SK-N-SH treated with all-trans-retinoic acid at 6 μM for 48 hours (cell line): ENCODE measurements at regions not wholly inside any gene's neighbourhood (a gene's known extent, or its start where the extent isn't known, plus 50 kb on each side); places are given as distances from the start of the nearest gene placed in this dataset.

Experiments used
- ATAC-seq: fragments of 200-7000 bp; cut with Tn5 transposase; 3 replicates; pipeline ENCODE4 v1.9.1; 2020; ENCODE audit warnings: mild to moderate bottlenecking, moderate library complexity
- ARNTL ChIP-seq: fragments of 450-650 bp; formaldehyde crosslinking; IDR thresholded peaks from 2 replicates; pipeline ENCODE4 v1.5.0; 2020; ENCODE audit warnings: low read depth, mild to moderate bottlenecking, moderate library complexity, borderline replicate concordance
- BACH2 ChIP-seq: fragments of 250-450 bp; sonication (Bioruptor Pico); IDR thresholded peaks from 2 replicates; pipeline ENCODE4 v1.9.0; 2021; ENCODE audit warnings: mild to moderate bottlenecking, borderline replicate concordance
- CSDC2 ChIP-seq: fragments of 250-450 bp; sonication (Bioruptor Pico); IDR thresholded peaks from 2 replicates; pipeline ENCODE4 v1.5.0; 2020; ENCODE audit warnings: mild to moderate bottlenecking, moderate library complexity
- ESRRG ChIP-seq: fragments of 250-450 bp; sonication (Bioruptor Pico); IDR thresholded peaks from 2 replicates; pipeline ENCODE4 v1.6.1; 2021; ENCODE audit warnings: mild to moderate bottlenecking
- GLIS3 ChIP-seq: fragments of 250-450 bp; sonication (Bioruptor Pico); IDR thresholded peaks from 2 replicates; pipeline ENCODE4 v1.5.0; 2020; ENCODE audit warnings: mild to moderate bottlenecking, moderate library complexity
- ISL1 ChIP-seq: fragments of 250-450 bp; sonication (Bioruptor Pico); IDR thresholded peaks from 2 replicates; pipeline ENCODE4 v2.1.2; 2022; ENCODE audit warnings: mild to moderate bottlenecking, moderate library complexity
- OSR1 ChIP-seq: fragments of 250-450 bp; sonication (Bioruptor Pico); IDR thresholded peaks from 2 replicates; pipeline ENCODE4 v1.8.0; 2022; ENCODE audit warnings: moderate library complexity, mild to moderate bottlenecking, inconsistent platforms
- PPARA ChIP-seq: fragments of 250-450 bp; sonication (Bioruptor Pico); IDR thresholded peaks from 2 replicates; pipeline ENCODE4 v1.5.0; 2020; ENCODE audit warnings: mild to moderate bottlenecking, borderline replicate concordance
- RARB ChIP-seq: fragments of 250-450 bp; sonication (Bioruptor Pico); IDR thresholded peaks from 2 replicates; pipeline ENCODE4 v1.8.0; 2021; ENCODE audit warnings: mild to moderate bottlenecking, moderate library complexity
- SNAI2 ChIP-seq: fragments of 250-450 bp; sonication (Bioruptor Pico); IDR thresholded peaks from 2 replicates; pipeline ENCODE4 v1.5.0; 2020; ENCODE audit warnings: mild to moderate bottlenecking, moderate library complexity
- TCF4 ChIP-seq: fragments of 250-450 bp; sonication (Bioruptor Pico); IDR thresholded peaks from 2 replicates; pipeline ENCODE4 v1.8.0; 2021; ENCODE audit warnings: mild to moderate bottlenecking, moderate library complexity, borderline replicate concordance
- TOX ChIP-seq: fragments of 250-450 bp; sonication (Bioruptor Pico); IDR thresholded peaks from 2 replicates; pipeline ENCODE4 v1.8.0; 2021; ENCODE audit warnings: mild to moderate bottlenecking, moderate library complexity, borderline replicate concordance
- ZC3H10 ChIP-seq: fragments of 250-450 bp; sonication (Bioruptor Pico); IDR thresholded peaks from 2 replicates; pipeline ENCODE4 v1.5.1; 2021; ENCODE audit warnings: mild to moderate bottlenecking, moderate library complexity
- ZFP3 ChIP-seq: fragments of 250-450 bp; sonication (Bioruptor Pico); IDR thresholded peaks from 2 replicates; pipeline ENCODE4 v1.5.0; 2020; ENCODE audit warnings: mild to moderate bottlenecking, moderate library complexity
- ZFP30 ChIP-seq: fragments of 450-650 bp; formaldehyde crosslinking; IDR thresholded peaks from 2 replicates; pipeline ENCODE4 v1.5.0; 2022; ENCODE audit warnings: mild to moderate bottlenecking, moderate library complexity
- ZNF565 ChIP-seq: fragments of 450-650 bp; formaldehyde crosslinking; conservative IDR thresholded peaks from 2 replicates; pipeline ENCODE4 v1.5.0; 2020; ENCODE audit warnings: low read depth, mild to moderate bottlenecking, moderate library complexity
- ZNF70 ChIP-seq: fragments of 450-650 bp; formaldehyde crosslinking; IDR thresholded peaks from 2 replicates; pipeline ENCODE4 v1.5.0; 2020; ENCODE audit warnings: mild to moderate bottlenecking, moderate library complexity
- ZNF8 ChIP-seq: fragments of 450-650 bp; formaldehyde crosslinking; IDR thresholded peaks from 2 replicates; pipeline ENCODE4 v1.5.0; 2020; ENCODE audit warnings: mild to moderate bottlenecking, moderate library complexity
- TF ChIP-seq, protein P1 (sequence below): fragments of 250-450 bp; sonication (Bioruptor Pico); IDR thresholded peaks from 2 replicates; pipeline ENCODE4 v1.5.1; 2021; ENCODE audit warnings: mild to moderate bottlenecking, moderate library complexity
- TF ChIP-seq, protein P2 (sequence below): fragments of 250-450 bp; sonication (Bioruptor Pico); IDR thresholded peaks from 2 replicates; pipeline ENCODE4 v1.8.0; 2021; ENCODE audit warnings: low read depth, mild to moderate bottlenecking, moderate library complexity, borderline replicate concordance
- TF ChIP-seq, protein P3 (sequence below): fragments of 250-450 bp; sonication (Bioruptor Pico); IDR thresholded peaks from 2 replicates; pipeline ENCODE4 v1.8.0; 2020; ENCODE audit warnings: mild to moderate bottlenecking, moderate library complexity, borderline replicate concordance
- TF ChIP-seq, protein P4 (sequence below): fragments of 250-450 bp; sonication (Bioruptor Pico); IDR thresholded peaks from 2 replicates; pipeline ENCODE4 v1.5.0; 2020; ENCODE audit warnings: mild to moderate bottlenecking, moderate library complexity
- TF ChIP-seq, protein P5 (sequence below): fragments of 250-450 bp; sonication (Bioruptor Pico); IDR thresholded peaks from 2 replicates; pipeline ENCODE4 v1.5.1; 2020; ENCODE audit warnings: low read depth, mild to moderate bottlenecking, moderate library complexity

DNA sequence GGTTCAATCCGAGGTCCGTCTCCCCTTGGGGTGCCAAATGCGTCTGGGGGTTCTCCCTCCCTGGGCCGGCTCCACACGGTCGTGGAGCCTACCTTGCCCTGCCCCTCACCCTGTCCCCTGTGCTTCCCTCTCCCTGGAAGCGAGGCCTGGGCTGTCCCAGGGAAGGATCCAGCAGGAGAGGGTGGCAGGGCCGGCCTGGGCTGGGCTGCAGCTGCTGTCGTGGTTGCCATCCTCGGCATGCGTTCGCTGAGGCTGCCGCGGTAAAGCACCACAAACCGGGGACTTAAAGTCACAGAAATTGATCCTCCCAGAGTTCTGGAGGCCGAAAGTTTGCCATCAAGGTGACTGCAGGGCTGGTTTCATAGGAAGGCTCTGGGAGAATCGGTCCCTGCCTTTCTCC, 123.0 kb upstream of the TMPRSS2 start:
- ATAC-seq = peak; percentile 41
- no peak for TF ChIP-seq PPARA (CRISPR knock-in tag)
- no peak for TF ChIP-seq ZC3H10 (CRISPR knock-in tag)
- no peak for TF ChIP-seq TOX (CRISPR knock-in tag)
- no peak for TF ChIP-seq OSR1 (CRISPR knock-in tag)
- TF ChIP-seq, all 23 proteins: peak for 0

DNA sequence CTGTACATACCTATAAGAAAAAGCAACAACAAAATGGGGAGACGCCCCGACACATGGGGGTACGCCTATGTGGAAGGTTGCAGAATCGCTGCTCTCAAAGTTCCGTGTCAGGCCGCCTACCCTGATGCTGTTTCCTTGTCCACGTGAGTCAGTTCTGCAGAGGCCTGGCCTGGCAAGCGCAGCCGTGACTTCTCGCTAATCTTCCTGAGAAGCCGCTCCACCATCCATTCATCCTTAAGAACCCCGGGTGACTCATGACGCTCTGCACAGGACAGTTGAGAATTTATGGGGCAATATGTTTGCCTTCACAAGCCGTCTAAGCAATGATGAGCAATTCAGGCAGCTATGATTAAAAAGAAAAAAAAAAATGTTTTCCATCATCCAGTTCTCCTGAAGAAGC, 122.3 kb upstream of the TMPRSS2 start:
- no peak for TF ChIP-seq GLIS3 (CRISPR knock-in tag)
- no peak for TF ChIP-seq CSDC2 (CRISPR knock-in tag)
- TF ChIP-seq RARB (CRISPR knock-in tag) = 0 out of 2 replicates have a peak, but pooled peaks have one; percentile 60
- peak; percentile 69 for TF ChIP-seq ISL1 (CRISPR knock-in tag)
- TF ChIP-seq, protein P1, sequence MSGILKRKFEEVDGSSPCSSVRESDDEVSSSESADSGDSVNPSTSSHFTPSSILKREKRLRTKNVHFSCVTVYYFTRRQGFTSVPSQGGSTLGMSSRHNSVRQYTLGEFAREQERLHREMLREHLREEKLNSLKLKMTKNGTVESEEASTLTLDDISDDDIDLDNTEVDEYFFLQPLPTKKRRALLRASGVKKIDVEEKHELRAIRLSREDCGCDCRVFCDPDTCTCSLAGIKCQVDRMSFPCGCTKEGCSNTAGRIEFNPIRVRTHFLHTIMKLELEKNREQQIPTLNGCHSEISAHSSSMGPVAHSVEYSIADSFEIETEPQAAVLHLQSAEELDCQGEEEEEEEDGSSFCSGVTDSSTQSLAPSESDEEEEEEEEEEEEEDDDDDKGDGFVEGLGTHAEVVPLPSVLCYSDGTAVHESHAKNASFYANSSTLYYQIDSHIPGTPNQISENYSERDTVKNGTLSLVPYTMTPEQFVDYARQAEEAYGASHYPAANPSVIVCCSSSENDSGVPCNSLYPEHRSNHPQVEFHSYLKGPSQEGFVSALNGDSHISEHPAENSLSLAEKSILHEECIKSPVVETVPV (CRISPR knock-in tag) = no peak
- no peak for TF ChIP-seq SNAI2 (CRISPR knock-in tag)
- TF ChIP-seq BACH2 (CRISPR knock-in tag) = no peak
- no peak for TF ChIP-seq PPARA (CRISPR knock-in tag)
- no peak for TF ChIP-seq ESRRG (CRISPR knock-in tag)
- peak; percentile 72 for TF ChIP-seq ZC3H10 (CRISPR knock-in tag)
- TF ChIP-seq TOX (CRISPR knock-in tag) = peak; percentile 85; the same call in 1 of the 2 replicates
- TF ChIP-seq, protein P2, sequence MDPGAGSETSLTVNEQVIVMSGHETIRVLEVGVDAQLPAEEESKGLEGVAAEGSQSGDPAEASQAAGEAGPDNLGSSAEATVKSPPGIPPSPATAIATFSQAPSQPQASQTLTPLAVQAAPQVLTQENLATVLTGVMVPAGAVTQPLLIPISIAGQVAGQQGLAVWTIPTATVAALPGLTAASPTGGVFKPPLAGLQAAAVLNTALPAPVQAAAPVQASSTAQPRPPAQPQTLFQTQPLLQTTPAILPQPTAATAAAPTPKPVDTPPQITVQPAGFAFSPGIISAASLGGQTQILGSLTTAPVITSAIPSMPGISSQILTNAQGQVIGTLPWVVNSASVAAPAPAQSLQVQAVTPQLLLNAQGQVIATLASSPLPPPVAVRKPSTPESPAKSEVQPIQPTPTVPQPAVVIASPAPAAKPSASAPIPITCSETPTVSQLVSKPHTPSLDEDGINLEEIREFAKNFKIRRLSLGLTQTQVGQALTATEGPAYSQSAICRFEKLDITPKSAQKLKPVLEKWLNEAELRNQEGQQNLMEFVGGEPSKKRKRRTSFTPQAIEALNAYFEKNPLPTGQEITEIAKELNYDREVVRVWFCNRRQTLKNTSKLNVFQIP (CRISPR knock-in tag) = no peak
- TF ChIP-seq TCF4 (CRISPR knock-in tag) = no peak
- TF ChIP-seq, protein P3, sequence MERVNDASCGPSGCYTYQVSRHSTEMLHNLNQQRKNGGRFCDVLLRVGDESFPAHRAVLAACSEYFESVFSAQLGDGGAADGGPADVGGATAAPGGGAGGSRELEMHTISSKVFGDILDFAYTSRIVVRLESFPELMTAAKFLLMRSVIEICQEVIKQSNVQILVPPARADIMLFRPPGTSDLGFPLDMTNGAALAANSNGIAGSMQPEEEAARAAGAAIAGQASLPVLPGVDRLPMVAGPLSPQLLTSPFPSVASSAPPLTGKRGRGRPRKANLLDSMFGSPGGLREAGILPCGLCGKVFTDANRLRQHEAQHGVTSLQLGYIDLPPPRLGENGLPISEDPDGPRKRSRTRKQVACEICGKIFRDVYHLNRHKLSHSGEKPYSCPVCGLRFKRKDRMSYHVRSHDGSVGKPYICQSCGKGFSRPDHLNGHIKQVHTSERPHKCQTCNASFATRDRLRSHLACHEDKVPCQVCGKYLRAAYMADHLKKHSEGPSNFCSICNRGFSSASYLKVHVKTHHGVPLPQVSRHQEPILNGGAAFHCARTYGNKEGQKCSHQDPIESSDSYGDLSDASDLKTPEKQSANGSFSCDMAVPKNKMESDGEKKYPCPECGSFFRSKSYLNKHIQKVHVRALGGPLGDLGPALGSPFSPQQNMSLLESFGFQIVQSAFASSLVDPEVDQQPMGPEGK (CRISPR knock-in tag) = no peak
- no peak for TF ChIP-seq OSR1 (CRISPR knock-in tag)
- TF ChIP-seq ARNTL (CRISPR knock-in tag) = no peak
- no peak for TF ChIP-seq ZNF565 (CRISPR knock-in tag)
- TF ChIP-seq, protein P4, sequence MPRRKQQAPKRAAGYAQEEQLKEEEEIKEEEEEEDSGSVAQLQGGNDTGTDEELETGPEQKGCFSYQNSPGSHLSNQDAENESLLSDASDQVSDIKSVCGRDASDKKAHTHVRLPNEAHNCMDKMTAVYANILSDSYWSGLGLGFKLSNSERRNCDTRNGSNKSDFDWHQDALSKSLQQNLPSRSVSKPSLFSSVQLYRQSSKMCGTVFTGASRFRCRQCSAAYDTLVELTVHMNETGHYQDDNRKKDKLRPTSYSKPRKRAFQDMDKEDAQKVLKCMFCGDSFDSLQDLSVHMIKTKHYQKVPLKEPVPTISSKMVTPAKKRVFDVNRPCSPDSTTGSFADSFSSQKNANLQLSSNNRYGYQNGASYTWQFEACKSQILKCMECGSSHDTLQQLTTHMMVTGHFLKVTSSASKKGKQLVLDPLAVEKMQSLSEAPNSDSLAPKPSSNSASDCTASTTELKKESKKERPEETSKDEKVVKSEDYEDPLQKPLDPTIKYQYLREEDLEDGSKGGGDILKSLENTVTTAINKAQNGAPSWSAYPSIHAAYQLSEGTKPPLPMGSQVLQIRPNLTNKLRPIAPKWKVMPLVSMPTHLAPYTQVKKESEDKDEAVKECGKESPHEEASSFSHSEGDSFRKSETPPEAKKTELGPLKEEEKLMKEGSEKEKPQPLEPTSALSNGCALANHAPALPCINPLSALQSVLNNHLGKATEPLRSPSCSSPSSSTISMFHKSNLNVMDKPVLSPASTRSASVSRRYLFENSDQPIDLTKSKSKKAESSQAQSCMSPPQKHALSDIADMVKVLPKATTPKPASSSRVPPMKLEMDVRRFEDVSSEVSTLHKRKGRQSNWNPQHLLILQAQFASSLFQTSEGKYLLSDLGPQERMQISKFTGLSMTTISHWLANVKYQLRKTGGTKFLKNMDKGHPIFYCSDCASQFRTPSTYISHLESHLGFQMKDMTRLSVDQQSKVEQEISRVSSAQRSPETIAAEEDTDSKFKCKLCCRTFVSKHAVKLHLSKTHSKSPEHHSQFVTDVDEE (CRISPR knock-in tag) = no peak
- no peak for TF ChIP-seq ZNF70
- TF ChIP-seq ZNF8 (CRISPR knock-in tag) = peak; percentile 84; the same call in 1 of the 2 replicates
- no peak for TF ChIP-seq ZFP30
- TF ChIP-seq, protein P5, sequence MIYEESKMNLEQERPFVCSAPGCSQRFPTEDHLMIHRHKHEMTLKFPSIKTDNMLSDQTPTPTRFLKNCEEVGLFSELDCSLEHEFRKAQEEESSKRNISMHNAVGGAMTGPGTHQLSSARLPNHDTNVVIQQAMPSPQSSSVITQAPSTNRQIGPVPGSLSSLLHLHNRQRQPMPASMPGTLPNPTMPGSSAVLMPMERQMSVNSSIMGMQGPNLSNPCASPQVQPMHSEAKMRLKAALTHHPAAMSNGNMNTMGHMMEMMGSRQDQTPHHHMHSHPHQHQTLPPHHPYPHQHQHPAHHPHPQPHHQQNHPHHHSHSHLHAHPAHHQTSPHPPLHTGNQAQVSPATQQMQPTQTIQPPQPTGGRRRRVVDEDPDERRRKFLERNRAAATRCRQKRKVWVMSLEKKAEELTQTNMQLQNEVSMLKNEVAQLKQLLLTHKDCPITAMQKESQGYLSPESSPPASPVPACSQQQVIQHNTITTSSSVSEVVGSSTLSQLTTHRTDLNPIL = no peak
- TF ChIP-seq ZFP3 (CRISPR knock-in tag) = no peak
- TF ChIP-seq, all 23 proteins: peak for 5
- peak; percentile 93 for ATAC-seq

DNA sequence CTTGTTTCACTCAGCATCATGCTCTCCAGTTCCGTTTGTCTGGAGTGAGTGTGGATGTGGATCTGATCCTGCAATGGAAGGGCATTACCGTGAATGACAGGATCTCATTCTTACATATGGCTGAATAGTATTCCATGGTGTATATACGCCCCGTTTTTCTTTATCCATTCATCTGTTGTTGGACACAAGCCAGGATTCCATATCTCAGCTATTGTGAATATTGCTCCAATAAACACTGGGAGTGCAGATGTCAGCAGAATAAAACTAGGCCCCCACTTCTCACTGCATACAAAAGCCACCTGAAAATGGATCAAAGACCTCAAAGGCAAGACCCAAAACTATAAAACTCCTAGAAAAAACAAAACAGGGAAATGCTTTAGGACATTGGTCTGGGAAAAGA, 120.3 kb upstream of the TMPRSS2 start:
- ATAC-seq = no peak
- no peak for TF ChIP-seq RARB (CRISPR knock-in tag)
- TF ChIP-seq, protein P2 (CRISPR knock-in tag) = no peak
- TF ChIP-seq, protein P4 (CRISPR knock-in tag) = no peak
- TF ChIP-seq ZFP3 (CRISPR knock-in tag) = no peak
- no peak for TF ChIP-seq ZNF565 (CRISPR knock-in tag)
- TF ChIP-seq TOX (CRISPR knock-in tag) = no peak
- no peak for TF ChIP-seq CSDC2 (CRISPR knock-in tag)
- TF ChIP-seq, protein P5 = no peak
